Osteoblast (primary cell): ENCODE measurements at regions not wholly inside any gene's neighbourhood (a gene's known extent, or its start where the extent isn't known, plus 50 kb on each side); places are given as distances from the start of the nearest gene placed in this dataset. TPM values are rescaled to one million over a fixed set of nuclear protein-coding genes. Genes with fewer than 3 reads are reported as not detected.

ENCODE experiments used
- DNase-seq: peaks from one replicate; pipeline ENCODE4 v3.0.0; 2011; ENCODE audit warnings: low spot score, mixed read lengths; ENCODE audit not compliant: insufficient read length; ENCODE audit errors: missing footprints
- H2AFZ ChIP-seq: 2 replicates; pipeline ENCODE4 v1.6.0; 2011; ENCODE audit warnings: mild to moderate bottlenecking, low read length
- H3K27ac ChIP-seq: 2 replicates; pipeline ENCODE4 v1.5.1; 2011; ENCODE audit warnings: mild to moderate bottlenecking, low read depth, low read length, moderate library complexity
- H3K27me3 ChIP-seq: 2 replicates; pipeline ENCODE4 v1.6.0; 2012; ENCODE audit warnings: mild to moderate bottlenecking, control low read depth, inconsistent platforms, low read length, moderate library complexity; ENCODE audit not compliant: insufficient read depth
- H3K36me3 ChIP-seq: 2 replicates; pipeline ENCODE4 v1.5.1; 2011; ENCODE audit warnings: mild to moderate bottlenecking, low read length, control low read depth, moderate library complexity; ENCODE audit not compliant: insufficient read depth
- H3K4me1 ChIP-seq: 2 replicates; pipeline ENCODE4 v1.5.1; 2011; ENCODE audit warnings: mild to moderate bottlenecking, low read length, control low read depth, moderate library complexity; ENCODE audit not compliant: insufficient read depth
- H3K4me2 ChIP-seq: 2 replicates; pipeline ENCODE4 v1.6.0; 2011; ENCODE audit warnings: mild to moderate bottlenecking, low read length; ENCODE audit not compliant: insufficient read depth
- H3K4me3 ChIP-seq: fragments of 200-600 bp; sonication (generic); 3 replicates; pipeline ENCODE4 v1.5.1; 2012; ENCODE audit warnings: mild to moderate bottlenecking, low read length, inconsistent platforms; ENCODE audit not compliant: insufficient read depth
- H3K79me2 ChIP-seq: 2 replicates; pipeline ENCODE4 v1.6.0; 2012; ENCODE audit warnings: mild to moderate bottlenecking, low read length, control low read depth, inconsistent platforms; ENCODE audit not compliant: insufficient read depth
- H3K9me3 ChIP-seq: 2 replicates; pipeline ENCODE4 v1.5.1; 2011; ENCODE audit warnings: low read depth, low read length, control low read depth
- H4K20me1 ChIP-seq: 2 replicates; pipeline ENCODE4 v1.6.0; 2012; ENCODE audit warnings: mild to moderate bottlenecking, low read length, control low read depth; ENCODE audit not compliant: insufficient read depth
- small RNA-seq: library from RNA; depleted of rRNA; stranded (forward); fragments of <200 nt; gene quantifications from one replicate; pipeline ENCODE3, GENCODE V24; 2012
- TF ChIP-seq, protein P1 (sequence below): IDR thresholded peaks from 2 replicates; pipeline ENCODE4 v1.5.1; 2011; ENCODE audit warnings: mild to moderate bottlenecking, low read depth, low read length, moderate library complexity; ENCODE audit errors: extremely low read depth

DNA sequence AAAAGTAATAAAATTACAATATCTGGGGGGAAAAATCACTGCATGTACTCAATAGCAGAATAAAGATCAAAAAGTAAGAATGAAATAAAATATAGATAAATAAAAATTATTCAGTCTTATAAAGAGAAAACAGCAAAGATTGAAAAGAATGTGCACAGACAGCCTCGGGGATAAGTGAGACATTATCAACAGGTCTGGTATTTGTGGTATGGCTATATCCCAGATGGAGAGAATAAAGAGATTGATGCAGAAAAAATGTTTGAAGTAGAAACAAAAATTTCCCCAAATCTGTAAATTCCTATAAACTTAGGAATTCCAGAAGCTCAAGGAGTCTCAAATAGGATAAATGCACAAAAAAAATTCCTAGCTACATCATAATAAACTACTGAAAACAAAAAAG lies 74.5 kb upstream of the LUZP2 start:
- Histone ChIP-seq H3K27ac (no peak overlapping the region), H3K27me3 (no peaks in the 10 kb centered on the region), H3K4me3 (no peak overlapping the region), H3K4me2 (no peak overlapping the region), H2AFZ (no peak overlapping the region), H3K79me2 (no peaks in the 10 kb centered on the region), H3K4me1 (no peaks in the 10 kb centered on the region), H3K9me3 (peaks cover 3% of the 10 kb centered on the region), H4K20me1 (no peaks in the 10 kb centered on the region), H3K36me3 (no peaks in the 10 kb centered on the region)
- no peak for DNase-seq
- TF ChIP-seq, protein P1, sequence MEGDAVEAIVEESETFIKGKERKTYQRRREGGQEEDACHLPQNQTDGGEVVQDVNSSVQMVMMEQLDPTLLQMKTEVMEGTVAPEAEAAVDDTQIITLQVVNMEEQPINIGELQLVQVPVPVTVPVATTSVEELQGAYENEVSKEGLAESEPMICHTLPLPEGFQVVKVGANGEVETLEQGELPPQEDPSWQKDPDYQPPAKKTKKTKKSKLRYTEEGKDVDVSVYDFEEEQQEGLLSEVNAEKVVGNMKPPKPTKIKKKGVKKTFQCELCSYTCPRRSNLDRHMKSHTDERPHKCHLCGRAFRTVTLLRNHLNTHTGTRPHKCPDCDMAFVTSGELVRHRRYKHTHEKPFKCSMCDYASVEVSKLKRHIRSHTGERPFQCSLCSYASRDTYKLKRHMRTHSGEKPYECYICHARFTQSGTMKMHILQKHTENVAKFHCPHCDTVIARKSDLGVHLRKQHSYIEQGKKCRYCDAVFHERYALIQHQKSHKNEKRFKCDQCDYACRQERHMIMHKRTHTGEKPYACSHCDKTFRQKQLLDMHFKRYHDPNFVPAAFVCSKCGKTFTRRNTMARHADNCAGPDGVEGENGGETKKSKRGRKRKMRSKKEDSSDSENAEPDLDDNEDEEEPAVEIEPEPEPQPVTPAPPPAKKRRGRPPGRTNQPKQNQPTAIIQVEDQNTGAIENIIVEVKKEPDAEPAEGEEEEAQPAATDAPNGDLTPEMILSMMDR: no peak

DNA sequence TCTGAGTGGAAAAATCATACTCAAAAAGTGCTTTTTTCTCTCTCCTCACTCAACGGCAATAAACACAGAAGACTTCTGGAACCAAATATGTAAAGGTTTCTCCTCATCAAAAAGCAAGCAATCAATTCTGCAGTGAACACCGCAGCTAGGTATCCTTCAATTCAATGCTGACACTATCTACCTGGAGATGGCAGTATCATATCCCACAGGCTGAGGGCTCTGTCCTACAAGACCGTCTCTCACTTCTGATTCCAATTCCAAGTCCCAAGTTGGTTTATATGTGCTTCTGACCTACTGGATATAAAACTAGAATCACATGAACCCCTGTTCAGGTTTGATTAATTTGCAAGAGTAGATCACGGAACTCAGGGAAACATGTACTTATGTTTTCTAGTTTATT lies 59.7 kb upstream of the LUZP2 start:
- no peaks in the 10 kb centered on the region for H3K79me2 ChIP-seq

More for the DNA sequence above, 59.7 kb upstream of the LUZP2 start:
- H3K36me3 ChIP-seq: no peaks in the 10 kb centered on the region
- no peaks in the 10 kb centered on the region for H3K27me3 ChIP-seq
- no peaks in the 10 kb centered on the region for H4K20me1 ChIP-seq
- DNase-seq: no peak
- TF ChIP-seq, protein P1: no peak
- no peaks in the 10 kb centered on the region for H3K4me1 ChIP-seq
- no peak overlapping the region for H3K27ac ChIP-seq
- H2AFZ ChIP-seq: no peak overlapping the region
- H3K4me3 ChIP-seq: no peak overlapping the region
- no peak overlapping the region for H3K4me2 ChIP-seq
- H3K9me3 ChIP-seq: peaks cover 2% of the 10 kb centered on the region

Small RNA genes lying in the stretch of these regions (small RNA-seq; reads per million reads assigned to genes)
- gene AC100767.1 (not detected), gene MIR8054 (not detected), gene RNU6-783P (not detected)
